T-helper 2 cell (primary cell): ENCODE measurements at regions not wholly inside any gene's neighbourhood (a gene's known extent, or its start where the extent isn't known, plus 50 kb on each side); places are given as distances from the start of the nearest gene placed in this dataset.

Experiments used
- DNase-seq, 5 experiments: peaks; one replicate each; pipeline versions ENCODE4 v3.0.0 to v3.0.0-alpha.2; 2012 to 2022

DNA sequence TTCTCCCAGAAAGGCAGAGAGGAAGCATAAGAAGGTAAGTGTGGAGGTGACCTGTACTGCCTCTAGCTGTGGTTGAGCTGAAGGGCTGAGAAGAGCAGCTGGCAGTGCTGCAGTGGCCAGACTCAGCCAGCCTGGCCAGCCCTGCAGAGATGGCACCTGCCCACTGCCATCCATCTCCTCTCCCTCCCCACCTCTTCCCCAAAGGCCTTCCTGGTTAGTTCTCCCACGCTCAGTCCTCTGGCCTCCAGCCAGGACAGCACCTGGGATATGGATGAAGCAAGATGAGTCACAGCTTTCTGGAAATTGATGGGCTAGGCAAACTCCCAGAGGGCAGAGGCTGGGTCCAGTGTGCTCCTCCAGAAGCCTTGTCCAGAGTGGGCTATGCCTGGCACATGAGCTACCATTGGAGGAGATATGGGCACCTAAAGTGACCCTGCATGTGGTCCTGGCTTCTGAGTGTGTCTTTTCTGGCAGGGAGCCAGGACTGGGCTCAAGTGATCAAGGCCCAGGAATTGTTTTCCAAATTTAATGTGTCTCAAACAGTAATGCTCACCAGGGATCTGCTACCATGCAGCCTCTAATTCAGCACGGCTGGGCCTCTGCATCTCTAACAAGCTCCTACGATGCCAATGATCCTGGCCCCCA is 81.0 kb upstream of the CACUL1 start:
- no peak for DNase-seq

DNA sequence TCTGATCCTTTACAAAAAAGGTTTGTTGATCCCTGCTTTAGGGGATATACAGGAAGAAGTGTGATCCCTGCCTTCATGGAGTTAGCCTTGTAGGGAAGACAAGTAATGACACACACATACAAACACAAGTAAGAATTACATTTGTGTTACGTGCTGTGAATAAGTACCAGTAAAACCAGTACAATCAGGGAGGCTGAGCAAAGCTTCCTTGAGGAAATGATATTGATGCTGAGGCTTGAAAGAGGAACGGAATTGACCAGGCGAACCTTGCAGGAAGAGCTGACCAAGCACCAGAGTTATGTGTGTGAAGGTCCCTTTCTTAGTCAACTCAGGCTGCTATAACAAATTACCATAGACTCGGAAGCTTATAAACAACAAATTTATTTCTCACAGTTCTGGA is 83.6 kb upstream of the CACUL1 start:
- no peak for DNase-seq

DNA sequence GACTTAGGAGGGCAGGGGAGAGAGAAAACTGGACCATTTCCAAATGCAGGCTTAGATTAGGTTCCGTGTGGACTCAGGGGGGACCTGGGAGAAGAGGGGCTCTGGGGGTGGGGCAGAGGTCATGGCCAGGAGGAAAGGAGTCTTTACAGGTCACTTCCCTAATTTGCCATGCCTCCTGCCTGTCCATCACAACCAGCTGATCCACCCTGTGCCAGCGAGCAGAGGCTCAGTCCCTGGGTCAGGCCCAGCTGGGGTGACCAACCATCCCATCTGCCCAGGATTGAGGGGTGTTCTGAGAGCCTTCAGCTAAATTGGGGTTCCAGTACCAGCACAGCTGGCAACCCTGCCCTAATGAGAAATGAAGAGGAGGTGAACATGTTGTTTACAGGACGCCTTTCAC is 84.6 kb upstream of the CACUL1 start:
- no peak for DNase-seq

DNA sequence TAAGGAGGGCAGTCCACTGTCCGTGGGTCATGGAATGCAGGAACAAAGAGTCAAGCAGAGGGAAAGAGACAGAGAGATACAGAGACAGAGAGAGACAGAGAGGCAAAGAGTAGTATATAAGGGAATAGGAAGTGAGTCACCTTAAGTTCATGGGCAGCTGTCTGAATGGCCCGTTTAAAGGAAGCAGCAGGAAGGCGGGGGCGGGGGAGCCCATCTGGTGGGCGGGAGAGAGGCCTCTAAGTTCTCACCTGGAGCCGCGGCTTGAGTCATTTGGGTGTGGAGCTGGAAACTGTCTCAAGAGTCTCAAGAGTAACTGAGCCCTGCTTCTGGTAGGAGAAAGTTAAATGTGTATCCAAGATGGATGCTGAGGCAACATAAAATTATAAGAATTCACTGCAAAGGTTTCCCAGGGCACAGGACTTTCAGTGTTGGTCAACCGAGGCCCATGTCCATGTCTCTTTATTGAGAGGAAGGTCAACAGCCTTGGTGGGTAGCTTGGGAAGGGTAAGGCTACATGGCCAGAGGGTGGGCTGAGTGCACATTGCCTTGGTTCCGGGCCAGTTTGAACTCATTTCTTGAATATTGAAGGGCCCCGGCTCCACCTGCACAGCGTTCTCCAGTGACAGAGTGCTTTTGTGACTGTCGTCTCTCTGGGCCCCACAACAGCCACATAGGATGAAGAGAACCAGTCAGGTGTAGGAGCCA is 85.5 kb upstream of the CACUL1 start:
- peak in 1 of 5 experiments; percentile 4 for DNase-seq

DNA sequence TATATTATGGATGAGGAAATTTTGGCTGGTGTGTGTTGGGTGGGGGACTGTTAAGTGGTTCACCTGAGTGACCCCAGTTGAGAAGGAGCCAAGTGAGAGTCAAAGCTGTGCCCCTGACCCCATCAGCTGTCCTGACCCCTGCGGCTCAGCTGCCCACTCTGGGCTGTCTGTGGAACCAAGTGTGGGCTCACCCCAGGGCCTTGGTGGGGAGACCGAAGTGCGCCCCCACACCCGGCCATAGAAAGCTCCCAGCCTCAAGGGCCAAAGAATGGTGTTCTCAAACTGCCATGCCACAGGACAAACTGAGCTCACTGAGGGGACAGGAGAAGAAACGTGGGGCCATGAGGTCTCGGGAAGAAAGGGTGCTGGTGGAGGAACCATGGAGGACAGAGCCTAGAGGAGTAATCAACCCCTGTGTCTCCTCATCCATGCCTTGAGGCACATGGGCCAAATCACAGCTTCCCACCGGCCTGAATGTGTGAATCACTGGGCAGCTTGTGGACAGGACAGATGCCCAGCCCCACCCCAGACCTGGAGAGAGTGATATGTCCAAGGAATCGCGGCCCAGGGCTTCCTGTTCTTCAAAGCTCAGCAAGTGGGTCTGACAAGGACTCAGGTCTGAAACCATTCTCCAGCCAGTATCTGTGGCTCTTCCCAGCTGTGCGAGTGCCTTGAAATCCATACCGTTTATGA is 86.2 kb upstream of the CACUL1 start:
- DNase-seq, result no peak

DNA sequence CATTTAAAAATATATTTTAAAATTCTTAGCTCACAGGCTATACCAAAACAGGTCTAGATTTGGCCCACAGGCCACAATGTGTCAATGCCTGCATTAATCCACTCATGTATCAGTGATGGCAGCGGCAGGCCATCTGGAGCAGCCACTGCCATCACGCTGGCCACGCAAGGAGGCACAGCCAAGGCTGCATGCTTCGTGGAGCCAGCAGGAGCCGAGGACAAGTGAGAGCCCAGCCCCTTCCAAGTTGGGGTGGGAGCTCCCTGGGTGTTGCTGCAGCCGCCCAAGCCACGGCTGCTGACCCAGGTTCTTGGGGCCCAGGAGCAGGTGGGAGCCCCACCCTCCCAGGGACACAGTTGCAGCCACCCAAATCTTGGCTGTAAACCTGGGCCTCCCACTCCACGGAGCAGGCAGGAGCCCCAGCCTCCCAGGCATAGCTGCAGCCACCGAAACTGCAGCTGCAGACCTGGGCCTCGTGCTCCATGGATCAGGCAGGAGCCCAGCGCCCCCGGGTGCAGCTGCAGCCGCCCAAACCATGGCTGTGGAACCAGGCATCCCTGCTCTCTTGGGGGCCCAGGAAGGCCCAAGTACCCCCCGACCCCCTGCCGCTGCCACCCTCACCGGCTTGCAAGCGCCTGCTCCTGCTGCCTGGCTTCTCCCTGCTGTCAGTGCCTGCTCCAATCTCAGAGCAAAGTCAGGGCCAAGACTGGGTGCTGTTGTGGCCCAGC is 87.3 kb upstream of the CACUL1 start:
- no peak for DNase-seq

DNA sequence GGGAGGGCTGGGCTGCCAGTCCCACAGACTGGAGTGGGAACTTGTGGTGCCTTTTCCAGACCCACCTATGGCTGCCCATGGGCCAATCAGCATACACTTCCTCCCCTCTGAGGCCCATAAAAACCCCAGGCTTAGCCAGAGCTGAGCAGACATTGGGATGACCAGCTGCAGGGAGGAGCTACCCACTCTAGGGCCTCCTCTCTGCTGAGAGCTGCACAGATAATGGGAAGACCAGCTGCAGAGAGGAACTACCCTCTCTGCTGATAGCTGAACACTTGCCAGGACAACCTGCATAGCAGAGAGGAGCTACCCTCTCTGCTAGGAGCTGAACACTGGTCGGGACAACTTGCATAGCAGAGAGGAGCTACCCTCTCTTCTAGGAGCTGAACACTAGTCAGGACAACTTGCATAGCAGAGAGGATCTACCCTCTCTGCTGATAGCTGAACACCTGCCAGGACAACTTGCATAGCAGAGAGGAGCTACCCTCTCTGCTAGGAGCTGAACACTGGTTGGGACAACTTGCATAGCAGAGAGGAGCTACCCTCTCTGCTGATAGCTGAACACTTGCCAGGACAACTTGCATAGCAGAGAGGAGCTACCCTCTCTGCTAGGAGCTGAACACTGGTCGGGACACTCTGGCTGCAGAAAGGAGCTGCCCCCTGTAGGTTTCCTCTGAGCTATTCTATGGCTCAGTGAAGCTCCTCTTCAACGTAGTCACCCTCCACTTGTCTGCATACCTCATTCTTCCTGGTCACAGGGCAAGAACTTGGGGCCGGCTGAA is 88.3 kb upstream of the CACUL1 start:
- no peak for DNase-seq

DNA sequence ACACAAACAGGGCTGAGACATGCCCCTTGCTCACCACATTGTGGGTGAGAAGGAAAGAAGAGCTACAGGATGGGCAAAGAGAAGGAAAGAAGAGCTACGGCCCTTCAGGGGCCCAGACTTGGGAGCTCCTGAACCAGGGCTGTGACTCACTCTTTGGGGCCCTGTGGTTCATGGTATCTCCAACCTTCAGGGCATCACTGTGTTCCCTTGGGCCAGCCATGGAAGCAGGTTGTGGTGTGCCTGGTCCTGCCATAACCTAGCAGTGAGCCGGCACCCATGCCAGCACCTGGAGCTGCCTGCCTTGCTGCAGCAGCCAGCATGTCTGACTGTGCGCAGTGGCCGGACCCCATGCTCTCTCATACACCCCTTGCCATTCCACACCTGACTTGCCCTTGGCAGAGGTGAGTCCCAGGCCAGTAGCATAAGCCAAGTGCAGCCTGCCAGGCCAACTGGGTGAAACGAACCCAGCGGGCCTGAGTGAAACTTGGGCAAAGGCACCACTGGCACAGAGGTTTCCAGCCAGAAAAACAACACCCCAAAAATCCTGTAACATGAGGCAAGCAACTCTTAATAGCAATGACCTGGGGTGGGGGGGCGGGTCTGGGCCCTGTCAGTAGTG is 89.0 kb upstream of the CACUL1 start:
- no peak for DNase-seq

DNA sequence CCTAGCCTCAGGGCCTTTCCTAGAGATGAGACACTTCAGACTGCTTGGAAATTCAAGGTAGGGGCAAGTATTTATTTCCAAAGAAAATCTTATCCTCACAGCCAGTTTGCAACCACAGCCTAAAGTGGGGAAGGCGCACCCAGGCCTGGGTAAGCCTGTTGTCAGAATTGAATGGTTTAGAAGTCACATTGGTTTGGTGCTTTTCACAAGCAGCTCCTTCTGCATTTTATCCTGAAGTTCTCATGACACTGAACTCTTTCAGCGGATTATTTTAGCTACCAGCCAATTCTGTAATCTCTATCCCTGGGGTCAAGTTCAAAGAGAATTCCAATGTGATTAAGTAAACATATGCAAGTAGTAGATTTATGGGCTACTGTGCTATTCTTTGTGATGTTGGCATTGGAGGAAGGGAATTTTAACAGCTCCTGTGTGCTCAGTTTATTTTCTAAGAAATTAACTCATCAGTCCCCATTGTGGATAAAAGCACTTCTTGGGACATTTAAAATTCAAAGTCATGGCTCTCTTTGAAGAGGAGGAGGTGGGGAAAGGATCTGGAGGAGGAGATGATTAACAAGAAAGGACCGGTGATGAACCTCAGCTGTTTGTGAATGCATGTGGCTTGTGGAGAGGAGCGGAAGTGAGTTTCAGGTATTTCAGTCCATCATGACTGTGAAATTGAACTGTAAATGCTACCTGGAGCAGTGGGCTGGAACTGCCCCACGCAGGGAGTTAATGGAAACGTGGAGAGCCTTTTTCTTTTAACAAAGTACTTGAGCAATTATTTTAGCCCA is 90.2 kb upstream of the CACUL1 start:
- no peak for DNase-seq

DNA sequence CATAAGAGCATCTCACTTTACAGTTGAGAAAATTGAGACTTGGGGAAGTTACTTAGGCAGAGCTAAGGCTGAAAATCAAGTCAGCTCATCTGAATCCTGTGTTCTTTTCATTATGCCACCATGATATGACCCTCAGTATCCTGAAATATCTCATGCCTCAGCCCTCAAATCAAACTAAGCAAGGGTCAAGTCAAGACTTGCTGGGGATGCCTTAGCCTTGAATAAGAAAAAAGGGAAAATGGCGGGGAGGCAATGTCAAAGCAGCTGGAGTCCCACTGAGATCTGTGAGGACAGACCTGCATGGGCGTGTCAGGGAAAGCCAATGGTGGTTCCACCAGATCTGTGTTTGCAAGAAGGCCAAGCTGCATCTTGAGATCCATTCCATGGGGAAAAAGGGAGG is 91.0 kb upstream of the CACUL1 start:
- no peak for DNase-seq

DNA sequence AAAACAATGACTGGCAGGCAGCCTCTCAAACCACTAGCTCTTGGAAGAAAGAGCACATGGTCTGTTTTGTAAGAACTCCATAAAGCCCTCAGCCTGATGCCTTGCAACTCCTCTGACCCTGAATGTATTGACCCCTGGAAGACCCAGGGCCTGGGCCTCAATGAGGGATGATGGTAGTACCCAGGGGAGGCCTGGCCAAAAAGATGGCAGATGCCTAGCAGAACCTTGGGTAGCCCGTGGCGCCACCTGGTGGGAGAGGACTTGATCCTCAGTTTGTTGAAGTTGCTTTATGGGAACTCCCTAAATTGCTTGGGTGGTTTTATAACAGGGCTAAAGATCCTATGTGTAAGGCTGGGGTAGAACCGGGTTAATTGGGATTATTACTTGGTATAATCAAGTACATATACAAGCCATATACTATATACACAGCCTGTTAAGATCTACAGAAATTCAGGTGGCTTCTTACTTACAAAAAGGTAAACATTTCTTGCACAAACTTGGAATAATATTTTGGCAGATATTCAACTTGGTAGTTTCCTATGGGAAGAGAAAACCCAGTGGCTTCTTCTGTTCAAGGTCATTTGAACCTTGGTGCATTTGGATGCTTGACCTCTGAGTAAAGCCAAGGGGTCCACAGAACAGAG is 95.8 kb upstream of the CACUL1 start:
- peak in 3 of 5 experiments; percentile 34 to 52 (median 47) for DNase-seq

DNA sequence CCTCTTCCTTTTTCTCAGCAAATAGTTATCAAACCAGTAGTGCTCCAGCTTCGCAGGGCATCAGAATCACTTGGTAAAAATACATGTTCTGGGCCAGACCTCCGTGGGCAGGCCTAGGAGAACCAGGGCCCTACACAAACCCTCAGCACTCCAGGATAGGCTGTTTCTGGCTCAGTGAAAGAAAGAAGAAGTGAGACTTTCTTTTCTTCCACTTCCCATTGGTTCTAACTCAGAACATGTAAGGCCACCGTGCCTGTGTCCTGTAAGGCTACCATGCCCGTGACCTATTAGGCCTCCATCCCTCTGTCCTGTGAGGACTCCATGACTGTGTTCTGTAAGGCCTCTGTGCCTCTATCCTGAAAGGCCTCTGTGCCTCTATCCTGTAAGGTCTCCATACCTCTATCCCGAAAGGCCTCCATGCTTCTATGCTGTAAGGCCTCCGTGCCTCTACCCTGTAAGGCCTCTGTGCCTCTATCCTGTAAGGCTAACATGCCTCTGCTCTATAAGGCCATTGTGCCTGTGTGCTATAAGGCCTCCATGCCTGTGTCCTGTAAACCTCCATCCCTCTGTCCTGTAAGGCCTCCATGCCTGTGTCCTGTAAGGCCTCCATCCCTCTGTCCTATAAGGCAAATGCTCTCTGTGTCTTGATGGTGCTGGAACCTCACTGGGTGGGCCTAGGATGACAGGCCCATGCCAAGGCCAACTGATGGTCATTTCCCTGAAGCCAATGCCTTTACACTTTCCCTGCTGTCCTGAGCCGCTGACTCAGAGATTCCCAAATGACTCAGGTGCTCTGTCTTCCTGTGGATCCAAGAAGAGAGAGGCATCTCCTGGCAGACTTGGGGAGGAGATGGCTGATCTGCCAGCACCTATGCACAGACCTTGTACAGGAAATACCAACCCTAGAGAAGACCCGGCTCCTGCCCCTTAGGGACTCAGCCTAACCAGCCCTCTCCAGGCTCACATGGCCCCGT is 96.6 kb upstream of the CACUL1 start:
- no peak for DNase-seq

DNA sequence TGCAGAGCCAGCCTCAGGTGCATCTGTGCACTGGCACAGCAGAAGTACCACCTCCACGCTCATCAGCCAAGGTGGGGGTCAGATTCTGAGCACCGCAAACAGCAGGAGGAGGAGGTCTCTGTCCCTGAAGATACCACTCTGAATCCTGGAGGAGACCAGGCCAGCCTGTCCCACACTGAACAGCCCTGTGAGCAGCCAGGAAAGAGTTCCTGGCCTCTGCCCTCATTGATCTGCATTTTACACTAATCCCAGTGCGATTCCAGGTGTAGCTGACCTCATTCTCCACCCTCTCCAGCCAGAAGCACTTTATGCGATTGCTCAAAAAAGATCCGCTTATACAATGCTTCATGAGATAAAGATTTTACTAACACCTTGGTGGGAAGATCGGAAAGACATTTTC is 99.1 kb upstream of the CACUL1 start:
- no peak for DNase-seq

DNA sequence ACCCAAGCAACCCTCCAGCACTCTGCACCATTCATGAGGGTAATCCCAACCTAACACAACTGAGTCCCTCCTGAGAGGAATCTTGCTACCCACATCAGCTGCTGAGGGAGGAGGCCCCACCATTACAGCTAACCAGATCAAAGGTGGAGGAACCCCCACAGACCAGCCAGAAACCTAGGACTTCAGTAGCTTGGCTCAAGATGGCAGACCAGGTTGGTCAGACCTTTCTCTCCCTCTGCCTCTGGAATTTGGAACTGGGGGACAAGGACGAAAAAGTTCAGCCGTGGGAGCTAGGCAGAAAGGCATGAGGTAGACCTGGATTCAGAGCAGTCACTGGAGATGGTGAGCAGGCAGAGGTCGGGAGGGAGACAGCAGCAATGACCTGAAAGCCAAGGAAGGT is 101.3 kb upstream of the CACUL1 start:
- DNase-seq, result no peak

DNA sequence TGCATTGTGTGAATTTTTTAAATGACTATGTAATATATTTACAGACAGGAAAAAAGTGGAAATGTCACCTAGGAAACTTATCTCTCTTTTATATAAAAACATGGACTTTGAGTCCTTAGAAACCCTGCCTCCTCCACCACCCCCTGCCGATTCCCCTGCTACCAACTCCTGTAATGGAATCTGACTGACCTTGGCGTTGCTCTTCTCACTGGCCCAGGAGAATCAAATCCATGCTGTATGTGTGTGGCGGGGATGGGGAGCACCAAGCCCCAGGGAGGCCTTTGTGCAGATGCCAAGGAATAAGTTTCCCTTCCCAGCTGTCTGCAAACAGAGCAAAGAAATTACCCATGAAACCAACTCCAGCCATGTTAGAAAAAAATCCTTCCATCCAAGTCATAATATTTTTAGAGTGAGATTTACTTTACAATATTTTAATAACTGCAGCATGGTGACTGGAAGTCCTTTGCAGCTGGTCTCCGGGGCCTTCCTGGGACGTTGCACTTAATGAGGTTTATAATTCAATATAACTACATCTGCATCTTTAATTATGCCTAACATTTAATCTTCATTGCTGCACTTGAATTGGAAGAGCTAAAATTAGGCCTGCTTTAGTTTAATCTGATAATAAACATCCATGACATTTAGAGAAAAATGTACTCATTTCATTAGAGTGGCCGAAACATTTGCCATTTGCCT is 111.4 kb upstream of the CACUL1 start:
- no peak for DNase-seq

DNA sequence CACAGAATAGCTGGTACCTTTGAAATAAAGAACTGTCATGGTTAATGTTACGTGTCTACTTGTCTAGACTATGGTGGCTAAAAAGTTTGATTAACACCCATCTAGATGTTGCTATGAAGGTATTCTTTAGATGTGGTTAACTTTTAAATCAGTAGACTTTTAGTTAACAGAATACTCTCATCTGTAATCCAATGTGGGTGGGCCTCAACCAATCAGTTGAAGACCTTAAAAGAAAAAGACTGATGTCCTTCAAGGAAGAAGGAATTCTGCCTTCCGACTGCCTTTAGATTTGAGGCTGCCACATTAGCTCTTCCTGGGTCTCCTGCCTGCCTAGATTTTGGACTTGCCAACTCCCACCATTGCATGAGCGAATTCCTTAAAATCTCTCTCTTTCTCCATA is 113.0 kb upstream of the CACUL1 start:
- no peak for DNase-seq

DNA sequence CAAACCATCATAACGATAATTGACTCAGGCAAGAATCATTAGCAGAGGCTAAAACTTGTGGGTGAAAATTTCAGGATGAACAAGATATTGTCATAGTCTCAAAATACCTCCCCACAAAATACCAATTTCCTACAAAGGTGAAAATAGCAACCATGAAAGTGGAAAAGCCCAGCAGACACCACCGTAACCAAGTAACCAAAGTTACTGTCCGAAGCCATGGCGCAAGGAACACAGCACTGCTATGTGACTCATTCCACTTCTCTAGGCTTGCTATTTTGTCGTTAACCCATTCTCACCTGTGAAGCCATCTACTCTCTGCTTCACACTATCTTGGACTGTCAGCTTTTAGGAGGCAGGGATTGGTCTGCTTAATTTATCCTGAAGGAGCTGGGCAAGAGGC is 113.8 kb upstream of the CACUL1 start:
- no peak for DNase-seq

DNA sequence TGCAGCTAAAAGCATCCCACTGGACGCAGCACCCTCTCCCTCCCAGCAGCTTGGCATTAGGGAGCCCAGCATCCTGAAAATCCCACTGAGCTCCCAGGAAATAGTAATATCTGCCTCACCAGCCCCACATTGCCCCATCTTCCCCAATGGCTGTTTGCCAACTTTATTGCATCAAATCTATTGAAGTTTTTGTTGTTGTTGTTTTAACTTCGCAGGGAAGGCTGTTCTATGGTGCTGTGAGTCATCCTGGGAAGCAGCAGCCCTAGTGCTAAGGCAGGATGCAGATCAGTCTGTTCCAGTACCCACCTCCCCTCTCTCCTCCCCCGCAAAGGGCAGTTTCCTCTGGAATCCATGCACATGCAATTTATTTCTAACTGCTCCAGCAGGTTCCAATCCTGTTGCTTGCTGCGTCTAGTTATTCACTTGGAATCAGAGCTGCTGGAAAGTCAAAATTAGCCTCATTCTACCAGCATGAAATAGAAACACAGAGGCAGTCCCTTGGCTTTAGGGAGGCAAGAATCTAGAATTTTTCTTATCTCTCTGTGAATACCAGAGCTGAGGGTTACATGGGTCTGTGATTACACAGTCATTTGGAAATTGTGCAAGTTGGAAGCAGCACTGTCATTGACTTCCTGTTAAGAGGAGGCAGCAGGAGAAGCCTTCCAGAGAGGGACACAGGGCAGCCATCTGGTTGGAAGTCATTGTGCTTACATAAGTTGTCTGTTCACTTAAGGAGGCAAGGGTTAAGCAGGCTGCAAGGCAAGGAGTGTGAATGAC is 115.9 kb upstream of the CACUL1 start:
- DNase-seq, result no peak
